ENCODE measurements at regions not wholly inside any gene's neighbourhood (a gene's known extent, or its start where the extent isn't known, plus 50 kb on each side); places are given as distances from the start of the nearest gene placed in this dataset.

GRCh38 chr3:118846176-118846575 is 188.5 kb downstream of the IGSF11 start:
- Histone ChIP-seq H3K27ac (no peak overlapping the region), H3K4me3 (no peak overlapping the region), H3K27me3 (no peaks in the 10 kb centered on the region), H3K36me3 (no peaks in the 10 kb centered on the region), H3K9me3 (peaks cover 4 to 42% of the 10 kb centered on the region in 2 donors), H3K4me1 (no peaks in the 10 kb centered on the region)
- no peak for ATAC-seq
- no peak for TF ChIP-seq CTCF (IDR thresholded peaks at IDR 0.05)
- intact Hi-C loops (cut with DNase I), result no loop called here
- DNase-seq, result no peak

Small RNA genes in the stretch of these regions (microRNA-seq; reads per million reads assigned to microRNA genes)
- gene MIR4447, result 0 reads per million in 2 donors
